HG03025 (cell line): ENCODE measurements at regions not wholly inside any gene's neighbourhood (a gene's known extent, or its start where the extent isn't known, plus 50 kb on each side); places are given as distances from the start of the nearest gene placed in this dataset.

ENCODE experiments used
- ATAC-seq: cut with Tn5 transposase; IDR thresholded peaks from one replicate; pipeline ENCODE4 v1.9.1; 2021; ENCODE audit warnings: mild to moderate bottlenecking, moderate library complexity; ENCODE audit not compliant: unreplicated experiment, low FRiP score

DNA sequence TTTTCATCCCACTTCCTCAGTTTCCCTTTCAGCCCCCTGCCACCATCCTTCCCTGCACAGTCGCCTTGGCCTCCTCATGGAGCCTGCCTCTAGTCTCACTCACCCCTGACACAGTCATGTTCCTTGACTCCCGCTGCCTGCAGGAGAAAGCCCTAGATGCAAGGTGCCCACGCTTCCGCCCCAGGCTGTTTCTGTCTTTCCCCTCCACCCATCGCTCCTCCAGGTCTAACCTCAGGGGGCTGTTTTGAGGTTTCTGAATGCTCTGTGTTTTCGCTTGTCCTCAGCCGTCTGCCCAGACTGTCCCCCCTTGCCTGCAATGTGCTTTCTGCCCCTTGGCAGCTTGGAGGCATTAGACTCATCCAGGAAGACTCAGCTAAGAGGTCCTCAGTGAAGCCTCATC lies 89.9 kb downstream of the EMX2 start:
- ATAC-seq: no peak

DNA sequence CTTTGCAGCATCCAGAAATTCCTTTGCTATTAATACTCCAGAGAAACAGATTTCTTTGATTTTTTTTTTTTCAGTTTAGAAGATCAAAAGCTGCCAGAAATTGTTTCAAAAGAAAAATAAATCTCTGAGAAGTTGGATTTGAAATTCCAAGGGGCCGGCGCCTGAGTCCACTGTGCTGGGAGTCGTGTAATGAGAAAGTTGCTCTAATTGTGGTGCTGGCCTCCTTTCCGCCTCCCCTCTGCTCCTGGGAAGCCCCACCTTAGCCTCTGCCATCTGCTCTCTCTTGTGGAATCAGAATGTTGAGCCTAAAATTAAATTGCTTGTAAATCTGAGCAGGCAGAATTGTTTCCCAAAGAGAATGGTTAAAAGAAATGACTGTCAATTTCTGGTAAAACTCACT lies 93.3 kb downstream of the EMX2 start:
- ATAC-seq: no peak

- ATAC-seq: no peak
Measured at GRCh38 chr10:117638200-117638599, 95.7 kb downstream of the EMX2 start.

DNA sequence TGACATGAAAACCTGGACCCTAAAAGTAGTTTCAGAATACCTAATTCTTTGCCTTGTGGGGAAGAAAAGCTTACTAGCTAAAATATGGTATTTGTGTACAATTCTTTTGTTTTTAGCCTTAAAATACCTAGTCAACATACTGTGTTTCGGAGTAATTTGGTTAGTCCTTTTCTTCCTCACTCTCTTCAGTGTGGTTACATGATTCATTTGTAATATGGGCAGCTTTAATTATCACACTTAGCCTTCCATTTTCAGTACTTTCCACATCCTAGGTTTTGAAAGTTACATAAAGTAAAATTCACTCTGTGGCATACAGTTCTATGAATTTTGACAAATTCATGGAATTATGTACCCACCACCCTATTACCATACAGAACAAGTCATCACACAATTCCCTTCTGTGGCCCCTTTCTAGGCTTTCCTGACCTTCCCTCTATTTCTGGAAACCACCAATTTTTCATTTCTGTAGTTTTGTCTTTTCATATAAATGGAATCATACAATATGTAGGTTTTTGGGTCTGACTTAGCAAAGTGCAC lies 96.2 kb downstream of the EMX2 start:
- no peak for ATAC-seq

- ATAC-seq: no peak
Measured at GRCh38 chr10:117640406-117640805, 97.9 kb downstream of the EMX2 start.

DNA sequence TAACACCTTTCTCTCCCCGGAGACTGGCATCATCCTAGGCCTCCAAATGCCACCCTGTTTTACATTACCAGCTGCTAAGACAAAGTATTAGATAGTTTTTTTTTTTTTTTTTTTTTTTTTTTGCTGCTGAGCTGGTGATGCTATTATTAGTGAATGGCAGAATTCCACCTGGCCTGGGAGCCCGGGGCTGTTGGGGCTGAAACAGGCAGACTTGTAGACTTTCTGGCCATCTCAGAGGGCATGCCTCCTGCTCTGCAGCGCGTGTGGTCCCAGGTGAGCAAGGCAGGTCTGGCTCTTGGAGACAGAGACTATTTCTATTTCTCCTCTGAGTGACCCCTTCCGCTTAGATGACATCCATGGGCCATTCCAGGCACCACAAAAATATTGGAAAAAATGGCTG lies 104.2 kb downstream of the EMX2 start:
- no peak for ATAC-seq

DNA sequence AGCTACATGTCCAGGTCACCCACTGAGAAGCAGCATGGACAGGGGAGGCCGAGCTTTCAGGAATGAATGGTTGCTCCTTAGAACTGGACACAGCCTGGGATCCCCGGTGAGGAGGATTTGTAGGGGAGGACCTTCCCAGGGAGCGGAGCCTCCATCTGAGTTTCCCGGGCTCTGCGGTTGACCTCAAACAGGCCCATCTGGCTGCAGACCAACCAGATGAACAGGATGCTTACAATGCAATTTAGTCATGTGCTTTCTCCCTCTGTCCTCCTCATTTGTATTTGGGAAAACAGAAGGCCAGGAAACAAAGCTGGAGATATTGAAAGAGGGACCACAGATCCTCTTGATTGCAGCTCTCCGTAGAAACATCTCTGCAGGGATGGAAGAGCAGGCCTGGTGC lies 104.8 kb downstream of the EMX2 start:
- no peak for ATAC-seq

DNA sequence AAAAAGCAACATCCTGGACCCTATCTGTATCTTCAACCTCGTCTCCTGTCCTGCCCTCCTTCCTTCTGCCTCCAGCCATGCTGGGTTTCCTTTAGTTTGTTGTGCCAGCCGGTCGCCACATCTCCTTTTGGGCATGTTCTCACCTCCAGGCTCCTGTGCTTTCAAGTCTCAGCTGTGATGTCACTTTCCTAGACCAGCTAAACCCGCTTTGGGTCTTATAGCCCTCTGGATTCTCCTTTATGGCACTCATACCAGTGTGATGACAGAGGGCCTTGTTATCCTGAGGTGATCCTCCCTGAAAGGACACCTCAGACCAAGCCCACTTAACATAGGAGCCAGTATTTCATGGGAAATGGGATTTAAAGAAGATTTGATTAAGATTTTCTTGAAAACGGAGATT lies 108.6 kb downstream of the EMX2 start:
- ATAC-seq: no peak

GRCh38 chr10:117652228-117653169 lies 110.0 kb downstream of the EMX2 start:
- peak; percentile 11 for ATAC-seq

GRCh38 chr10:117653170-117653515 lies 110.6 kb downstream of the EMX2 start:
- peak; percentile 75 for ATAC-seq

- ATAC-seq: no peak
Measured at GRCh38 chr10:117654105-117654504, 111.6 kb downstream of the EMX2 start.

DNA sequence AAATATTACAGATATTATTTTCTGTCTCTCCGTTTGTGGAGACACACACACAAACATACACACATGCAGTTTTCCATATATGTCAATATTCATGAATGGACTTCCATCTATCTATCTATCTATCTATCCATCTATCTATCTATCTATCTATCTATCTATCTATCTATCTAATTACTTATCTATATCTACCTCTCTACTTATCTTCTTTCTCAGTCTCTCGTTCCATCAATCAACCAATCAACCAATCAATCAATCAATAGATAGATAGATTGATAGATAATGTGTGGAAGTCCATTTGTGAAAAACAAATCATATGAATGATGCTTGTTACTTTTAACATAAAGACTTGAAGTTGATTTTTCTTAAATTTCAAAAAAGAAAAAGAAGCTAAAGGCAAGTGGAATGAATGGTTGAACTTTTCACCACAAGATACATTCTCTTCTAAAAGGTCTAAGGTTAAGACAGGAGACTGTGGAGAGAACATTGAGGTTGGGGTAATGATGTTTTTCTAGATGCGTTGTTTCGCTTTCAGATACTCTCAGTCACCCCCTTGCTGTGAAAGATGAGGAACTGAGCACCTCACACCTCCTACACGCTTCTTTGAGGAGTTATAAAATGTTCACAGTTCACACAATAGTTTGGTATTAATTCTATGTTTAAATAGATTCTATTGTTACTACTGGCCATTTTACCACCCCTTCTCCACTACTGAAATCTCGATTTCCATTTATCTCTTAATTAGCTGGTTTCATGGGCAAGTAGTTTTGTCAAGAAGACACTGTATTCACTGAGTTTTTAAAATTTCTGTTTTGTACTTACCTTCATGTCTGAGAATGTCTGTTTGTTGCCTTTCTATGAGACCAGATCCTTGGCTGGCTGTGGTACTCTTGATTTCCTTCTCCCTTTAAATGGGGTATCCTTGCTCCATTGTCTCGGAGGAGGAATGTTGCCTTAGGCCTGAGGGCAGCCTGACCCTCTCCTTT lies 114.1 kb downstream of the EMX2 start:
- ATAC-seq: peak; percentile 91

- ATAC-seq: no peak
Measured at GRCh38 chr10:117661316-117661715, 118.8 kb downstream of the EMX2 start.

DNA sequence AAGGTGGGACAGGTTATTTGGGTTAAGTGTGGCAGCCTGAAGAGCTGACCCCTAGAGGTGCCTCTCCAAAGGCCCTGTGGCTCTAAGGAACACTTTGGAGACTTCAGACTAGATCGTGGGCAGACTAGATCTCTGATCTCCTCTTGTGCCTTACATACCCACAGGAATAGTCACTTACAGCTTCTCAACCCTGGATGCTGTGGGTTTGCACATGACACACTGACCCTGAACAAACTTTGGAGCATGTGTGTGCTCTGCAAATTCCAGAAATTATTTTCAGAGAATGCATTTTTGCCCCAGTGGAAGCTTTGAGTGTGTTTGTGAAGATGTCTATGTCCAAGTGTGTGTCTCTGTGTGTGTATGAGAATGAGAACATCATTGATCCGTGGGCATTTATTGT lies 119.6 kb downstream of the EMX2 start:
- ATAC-seq: no peak

GRCh38 chr10:117662751-117663540 lies 120.4 kb downstream of the EMX2 start:
- ATAC-seq: no peak

- ATAC-seq: peak; percentile 98
Measured at GRCh38 chr10:117663750-117664149, 121.2 kb downstream of the EMX2 start.

DNA sequence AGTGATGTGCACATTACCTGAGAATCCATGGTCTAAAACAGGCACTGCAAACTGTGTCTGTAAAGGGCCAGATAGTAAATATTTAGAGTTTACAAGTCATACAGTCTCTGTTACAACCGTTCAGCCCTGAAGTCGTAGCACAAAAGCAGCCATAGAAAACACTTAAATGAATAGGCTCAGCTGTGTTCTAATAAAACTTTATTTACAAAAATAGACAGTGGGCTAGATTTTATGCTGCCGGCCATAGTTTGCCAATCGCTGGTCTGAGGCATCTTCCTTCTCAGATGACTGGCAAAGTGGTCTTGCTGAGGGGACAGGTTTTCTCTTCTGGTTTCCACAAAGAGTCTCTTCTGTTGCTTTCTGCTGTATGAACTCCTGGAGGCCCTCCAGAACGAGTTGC lies 121.7 kb downstream of the EMX2 start:
- ATAC-seq: no peak

GRCh38 chr10:117666166-117666565 lies 123.6 kb downstream of the EMX2 start:
- ATAC-seq: no peak

DNA sequence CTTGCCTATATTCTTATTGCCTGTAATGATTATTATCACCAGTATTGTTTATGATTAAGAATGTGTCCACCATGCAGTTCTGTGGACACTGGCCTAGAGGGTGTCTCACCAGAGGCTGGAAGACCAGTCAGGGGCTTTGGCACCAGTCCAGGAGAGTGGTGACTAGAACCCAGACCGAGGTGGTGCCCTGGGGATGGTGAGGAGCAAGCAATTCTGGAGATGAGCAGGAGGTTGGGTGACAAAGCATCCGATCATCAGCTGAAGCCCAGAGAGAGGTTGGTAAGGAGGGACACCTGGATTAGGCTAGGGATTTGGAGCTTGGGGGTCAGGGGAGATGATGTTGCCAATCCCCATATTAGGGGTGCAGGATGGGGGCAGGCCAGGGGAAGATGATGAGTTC lies 124.4 kb downstream of the EMX2 start:
- no peak for ATAC-seq

GRCh38 chr10:117667831-117668230 lies 125.3 kb downstream of the EMX2 start:
- ATAC-seq: no peak
